ENCODE measurements at regions not wholly inside any gene's neighbourhood (a gene's known extent, or its start where the extent isn't known, plus 50 kb on each side); places are given as distances from the start of the nearest gene placed in this dataset.
"Not testable (repeated sequence)": the region's sequence is repeated elsewhere in the genome, so short reads cannot be mapped to it uniquely, and the experiment has no call there.

- intact Hi-C loops (cut with micrococcal nuclease), result no loop called here
- DNase-seq, result no peak
- ATAC-seq, result no peak
Measured at GRCh38 chr2:144654523-144654922, 134.6 kb upstream of the ZEB2 start.

DNA sequence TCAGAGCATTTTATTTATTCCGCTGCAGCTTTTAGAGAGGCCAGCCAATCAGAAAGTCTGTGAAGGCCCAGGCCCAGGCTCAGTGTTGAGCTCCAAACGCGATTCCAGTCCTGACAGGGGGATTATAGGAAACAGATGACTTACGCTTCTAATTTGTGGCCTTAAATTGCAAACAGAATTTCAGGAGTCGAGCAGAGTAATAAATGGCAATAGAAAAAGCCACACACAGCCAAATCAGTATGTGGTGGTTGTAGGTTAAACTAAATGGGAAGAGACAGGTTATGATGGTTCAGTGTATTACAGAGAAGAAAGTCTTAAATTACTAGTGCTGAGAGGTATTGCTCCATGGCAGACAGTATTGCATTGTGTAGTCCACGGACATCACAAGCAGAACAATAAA lies 131.0 kb upstream of the ZEB2 start:
- no peak for DNase-seq
- ATAC-seq, result no peak
- intact Hi-C loops (cut with micrococcal nuclease), result no loop called here

DNA sequence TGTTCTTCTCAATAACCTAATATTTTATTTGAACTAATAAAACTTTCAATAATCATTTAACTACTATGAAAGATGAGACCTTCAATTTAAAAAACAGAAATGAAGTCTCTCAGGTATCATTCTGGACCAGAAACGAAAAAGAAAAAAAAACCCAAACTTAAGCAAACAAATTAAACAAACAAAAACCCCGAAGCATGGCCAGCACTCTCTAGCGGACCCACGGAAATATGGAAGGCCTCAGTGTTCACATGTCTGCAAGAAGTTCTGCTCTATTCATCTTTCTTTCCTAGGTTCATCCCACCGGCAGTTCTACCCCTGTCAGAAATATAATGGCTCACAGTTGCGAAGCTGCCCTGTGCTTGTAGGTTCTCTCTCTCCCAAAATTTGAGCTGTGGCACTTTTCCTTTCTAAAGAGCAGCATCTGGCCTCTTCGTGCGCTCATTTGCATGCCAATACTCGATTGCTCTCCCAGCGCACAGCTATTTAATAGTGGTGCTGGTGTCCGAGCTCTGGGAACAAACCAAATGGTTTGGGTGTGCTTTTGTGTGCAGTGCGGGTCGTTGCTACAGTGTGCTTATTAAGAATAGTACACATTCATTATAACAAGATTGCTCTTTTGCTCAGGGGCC lies 129.0 kb upstream of the ZEB2 start:
- DNase-seq (no peak), ATAC-seq (no peak)
- intact Hi-C loops (cut with micrococcal nuclease), result no loop called here

- ATAC-seq, result peak; percentile 40
- intact Hi-C loops (cut with micrococcal nuclease), result no loop called here
Measured at GRCh38 chr2:144645083-144645778, 125.3 kb upstream of the ZEB2 start.

DNA sequence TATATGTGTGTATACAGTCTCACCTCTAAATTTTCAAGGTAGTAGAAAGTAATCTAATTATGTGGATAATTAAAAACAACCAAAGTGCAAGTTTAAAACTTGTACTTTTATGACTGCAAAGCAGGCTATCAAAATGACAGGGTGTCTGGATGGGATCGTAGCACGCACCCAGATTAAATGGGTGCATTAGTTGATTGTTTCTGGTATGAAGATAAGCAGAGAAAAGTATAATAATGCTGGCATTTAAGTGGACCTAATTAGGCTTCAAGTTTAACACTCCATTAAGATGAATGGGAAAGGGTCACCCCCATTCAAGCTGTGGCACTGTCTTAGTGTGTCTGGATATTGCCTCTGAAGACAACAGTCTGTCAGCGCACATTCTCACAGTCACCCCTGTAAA lies 124.6 kb upstream of the ZEB2 start:
- no peak for DNase-seq
- intact Hi-C loops (cut with micrococcal nuclease), result no loop called here
- ATAC-seq, result no peak

More at GRCh38 chr2:144645083-144645778, 125.3 kb upstream of the ZEB2 start:
- DNase-seq, result no peak

- intact Hi-C loops (cut with micrococcal nuclease), result no loop called here
Measured at GRCh38 chr2:144643537-144644336, 123.8 kb upstream of the ZEB2 start.

DNA sequence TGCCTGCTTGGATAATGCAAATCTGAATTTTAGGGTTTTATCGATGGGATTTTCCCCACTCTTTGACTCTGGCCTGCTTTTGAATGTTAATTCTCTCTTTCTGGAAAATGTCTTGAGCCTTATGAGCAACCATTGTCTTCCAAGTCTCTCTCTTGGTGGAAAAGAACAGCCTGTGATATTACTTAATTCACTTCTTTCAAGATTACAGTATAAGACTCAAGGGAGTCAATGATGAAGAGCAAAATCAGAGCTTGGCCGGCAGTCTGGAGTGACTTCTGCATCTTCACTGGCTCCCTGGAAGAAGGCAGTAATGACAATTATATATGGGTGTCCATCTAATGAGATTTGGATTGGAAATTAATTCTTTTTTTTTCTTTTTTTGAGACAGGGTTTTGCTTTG lies 122.9 kb upstream of the ZEB2 start:
- ATAC-seq (peak; percentile 76), DNase-seq (peak; percentile 37)
- intact Hi-C loops (cut with micrococcal nuclease), result no loop called here

More at GRCh38 chr2:144643537-144644336, 123.8 kb upstream of the ZEB2 start:
- ATAC-seq (no peak), DNase-seq (no peak)

DNA sequence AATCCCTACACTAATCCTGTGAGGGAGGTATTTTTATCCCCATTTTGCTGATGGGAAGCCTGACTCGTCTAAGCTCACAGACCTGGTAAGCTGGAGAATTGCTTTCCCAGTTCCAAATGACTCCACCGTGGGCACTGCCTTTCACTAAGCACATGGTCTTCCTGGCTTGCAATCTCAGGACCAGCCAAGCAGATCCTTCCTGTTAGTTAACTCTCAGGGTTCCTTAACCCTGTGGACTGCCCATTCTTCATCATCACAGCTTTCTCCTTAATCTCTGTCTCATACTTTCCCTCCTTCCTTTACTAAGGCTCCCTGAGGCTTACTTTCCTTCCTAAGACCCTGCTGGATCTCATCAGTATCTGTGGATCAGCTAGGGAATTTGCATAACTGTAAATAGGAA lies 122.2 kb upstream of the ZEB2 start:
- intact Hi-C loops (cut with micrococcal nuclease), result no loop called here
- no peak for DNase-seq
- ATAC-seq, result no peak

GRCh38 chr2:144638250-144638649 lies 118.3 kb upstream of the ZEB2 start:
- DNase-seq; ATAC-seq; intact Hi-C loops (cut with micrococcal nuclease): not testable (repeated sequence)

DNA sequence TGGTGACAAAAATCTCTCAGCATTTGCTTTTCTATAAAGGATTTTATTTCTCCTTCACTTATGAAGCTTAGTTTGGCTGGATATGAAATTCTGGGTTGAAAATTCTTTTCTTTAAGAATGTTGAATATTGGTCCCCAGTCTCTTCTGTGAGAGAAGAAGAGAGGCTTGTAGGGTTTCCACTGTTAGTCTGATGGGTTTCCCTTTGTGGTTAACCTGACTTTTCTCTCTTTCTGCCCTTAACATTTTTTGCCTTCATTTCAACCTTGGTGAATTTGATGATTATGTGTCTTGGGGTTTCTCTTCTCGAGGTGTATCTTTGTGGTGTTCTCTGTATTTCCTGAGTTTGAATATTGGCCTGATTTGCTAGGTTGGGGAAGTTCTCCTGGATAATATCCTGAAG lies 116.9 kb upstream of the ZEB2 start:
- intact Hi-C loops (cut with micrococcal nuclease); DNase-seq; ATAC-seq: not testable (repeated sequence)

DNA sequence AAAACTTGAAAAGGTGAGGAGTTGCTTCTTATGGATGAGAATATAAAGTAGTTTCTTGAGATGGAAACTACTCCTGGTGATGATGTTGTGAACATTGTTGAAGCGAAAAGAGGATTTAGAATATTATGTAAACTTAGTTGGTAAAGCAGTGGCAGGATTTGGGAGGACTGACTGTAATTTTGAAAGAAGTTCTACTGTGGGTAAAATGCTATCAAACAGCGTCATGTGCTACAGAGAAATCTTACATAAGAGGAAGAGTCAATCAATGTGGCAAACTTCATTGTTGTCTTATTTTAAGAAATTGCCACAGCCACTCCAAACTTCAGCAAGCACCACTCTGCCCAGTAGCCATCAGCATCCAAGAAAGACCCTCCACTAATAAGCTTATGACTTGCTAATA lies 112.9 kb upstream of the ZEB2 start:
- ATAC-seq, result no peak
- DNase-seq, result no peak
- intact Hi-C loops (cut with micrococcal nuclease), result no loop called here

- DNase-seq (no peak), ATAC-seq (no peak)
- intact Hi-C loops (cut with micrococcal nuclease), result no loop called here
Measured at GRCh38 chr2:144631636-144632035, 111.7 kb upstream of the ZEB2 start.

- no peak for DNase-seq
- no peak for ATAC-seq
- intact Hi-C loops (cut with micrococcal nuclease), result no loop called here
Measured at GRCh38 chr2:144630459-144631215, 110.7 kb upstream of the ZEB2 start.

DNA sequence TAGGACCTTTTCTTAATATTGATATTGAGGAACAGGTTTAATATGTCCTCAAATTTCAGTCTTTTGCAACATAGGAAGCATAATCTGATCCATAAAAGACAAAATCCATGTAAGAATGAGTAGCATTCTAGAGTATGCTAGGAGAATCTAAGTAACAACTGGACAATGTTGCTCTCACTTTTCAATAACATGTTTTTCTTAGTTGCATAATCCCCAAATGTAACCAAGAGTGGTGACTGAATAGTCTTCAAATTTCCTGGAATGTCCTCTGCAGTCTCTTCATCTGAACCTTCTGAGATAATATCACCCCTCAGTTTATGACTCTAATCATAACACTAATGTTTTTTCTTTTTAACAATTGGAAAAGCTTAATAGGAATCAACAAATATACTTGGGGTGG lies 110.0 kb upstream of the ZEB2 start:
- ATAC-seq, result peak; percentile 43
- intact Hi-C loops (cut with micrococcal nuclease), result no loop called here
- DNase-seq, result no peak

GRCh38 chr2:144628566-144628965 lies 108.6 kb upstream of the ZEB2 start:
- DNase-seq, result no peak

GRCh38 chr2:144625626-144626025 lies 105.7 kb upstream of the ZEB2 start:
- intact Hi-C loops (cut with micrococcal nuclease), result no loop called here
- DNase-seq, result no peak
- no peak for ATAC-seq

More at GRCh38 chr2:144628566-144628965, 108.6 kb upstream of the ZEB2 start:
- ATAC-seq, result no peak
- intact Hi-C loops (cut with micrococcal nuclease), result no loop called here

DNA sequence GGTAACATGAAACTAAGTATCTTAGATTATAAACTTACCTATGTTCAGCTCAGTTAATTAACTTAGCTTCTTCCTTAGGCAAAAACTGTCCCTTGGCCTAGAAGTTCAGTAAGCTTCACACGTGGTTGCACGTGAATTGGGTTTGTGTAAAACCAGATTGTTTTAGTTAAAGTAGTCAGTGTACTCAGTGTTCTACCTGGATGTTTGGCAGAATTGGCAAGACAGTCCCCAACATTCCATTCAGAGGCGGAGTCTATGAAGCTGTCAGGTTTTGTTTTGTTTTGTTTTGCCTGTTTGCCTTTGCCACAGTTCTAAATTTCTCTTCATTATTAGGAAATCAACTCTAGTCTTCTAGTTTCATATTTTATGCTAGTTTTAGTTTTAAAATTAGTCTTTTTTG lies 105.3 kb upstream of the ZEB2 start:
- no peak for DNase-seq
- ATAC-seq, result no peak
- intact Hi-C loops (cut with micrococcal nuclease), result no loop called here

- DNase-seq (no peak), ATAC-seq (no peak)
- intact Hi-C loops (cut with micrococcal nuclease), result no loop called here
Measured at GRCh38 chr2:144624451-144624850, 104.5 kb upstream of the ZEB2 start.

DNA sequence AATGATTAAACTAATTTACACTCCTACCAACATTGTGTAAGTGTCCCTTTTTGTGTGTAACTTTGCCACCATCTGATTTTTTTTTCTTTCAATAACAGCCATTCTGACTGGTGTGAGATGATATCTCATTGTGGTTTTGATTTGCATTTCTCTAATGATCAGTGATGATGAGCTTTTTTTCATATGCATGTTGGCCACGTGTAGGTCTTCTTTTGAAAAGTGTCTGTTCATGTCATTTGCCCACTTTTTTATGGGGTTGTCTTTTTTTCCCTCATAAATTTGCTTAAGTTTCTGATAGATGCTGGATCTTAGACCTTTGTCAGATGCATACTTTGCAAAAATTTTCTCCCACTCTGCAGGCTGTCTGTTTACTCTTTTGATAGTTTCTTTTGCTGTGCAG lies 102.5 kb upstream of the ZEB2 start:
- ATAC-seq; DNase-seq; intact Hi-C loops (cut with micrococcal nuclease): not testable (repeated sequence)

- DNase-seq, result no peak
- no peak for ATAC-seq
- intact Hi-C loops (cut with micrococcal nuclease), result no loop called here
Measured at GRCh38 chr2:144621266-144621665, 101.3 kb upstream of the ZEB2 start.

Data from left ventricle myocardium superior (tissue), 1 donor.